CD14-positive monocyte (primary cell): ENCODE measurements at regions not wholly inside any gene's neighbourhood (a gene's known extent, or its start where the extent isn't known, plus 50 kb on each side); places are given as distances from the start of the nearest gene placed in this dataset.

Experiments
- DNase-seq, 3 donors: peaks; one replicate each; pipeline ENCODE4 v3.0.0-alpha.2; 2011 to 2022
- H2AFZ ChIP-seq: 2 replicates; pipeline ENCODE4 v1.6.0; 2012; ENCODE audit warnings: mild to moderate bottlenecking, low read depth, low read length, inconsistent platforms; ENCODE audit not compliant: insufficient read depth, poor library complexity, severe bottlenecking
- H3K27ac ChIP-seq, 2 donors: 1 replicate in 1 of 2; 2 replicates in 1 of 2; pipeline ENCODE4 v1.5.1; 2012 to 2013; ENCODE audit warnings: low read length in 2 of 2, control low read depth in 1 of 2, inconsistent platforms in 1 of 2, low read depth in 1 of 2, mild to moderate bottlenecking in 1 of 2
- H3K27me3 ChIP-seq, 2 donors: one replicate each; pipeline versions ENCODE4 v1.6.0 to v1.6.1; 2011 to 2013; ENCODE audit warnings: low read length in 2 of 2; ENCODE audit not compliant: control insufficient read depth in 2 of 2, insufficient read depth in 2 of 2
- H3K36me3 ChIP-seq, 2 donors: replicated peaks in 1 of 2; 1 replicate in 1 of 2; 2 replicates in 1 of 2; pipeline versions ENCODE4 v1.5.1 to v1.6.1; 2012 to 2013; ENCODE audit warnings: low read length in 2 of 2, control low read depth in 1 of 2, inconsistent platforms in 1 of 2, mild to moderate bottlenecking in 1 of 2; ENCODE audit not compliant: insufficient read depth in 2 of 2, control insufficient read depth in 1 of 2
- H3K4me1 ChIP-seq, 2 donors: 1 replicate in 1 of 2; 2 replicates in 1 of 2; pipeline versions ENCODE4 v1.5.1 to v1.6.1; 2012 to 2013; ENCODE audit warnings: low read length in 2 of 2, control low read depth in 1 of 2, inconsistent platforms in 1 of 2, mild to moderate bottlenecking in 1 of 2, moderate library complexity in 1 of 2; ENCODE audit not compliant: insufficient read depth in 2 of 2, control insufficient read depth in 1 of 2
- H3K4me2 ChIP-seq: replicated peaks from 2 replicates; pipeline ENCODE3; 2012; ENCODE audit warnings: low read length, moderate library complexity, mild to moderate bottlenecking; ENCODE audit not compliant: poor library complexity, severe bottlenecking; ENCODE audit errors: extremely low read depth
- H3K4me3 ChIP-seq, 3 experiments: fragments of 200-600 bp in 1 of 3; sonication (generic) in 1 of 3; replicated peaks in 1 of 3; 1 replicate in 2 of 3; 2 replicates in 1 of 3; pipeline ENCODE4 v1.5.1; 2011 to 2013; ENCODE audit warnings: low read length in 3 of 3, mild to moderate bottlenecking in 3 of 3, control low read depth in 2 of 3, low read depth in 2 of 3, inconsistent platforms in 1 of 3, moderate library complexity in 1 of 3
- H3K79me2 ChIP-seq: 2 replicates; pipeline ENCODE4 v1.6.0; 2012; ENCODE audit warnings: mild to moderate bottlenecking, control low read depth, inconsistent platforms, low read length, moderate library complexity; ENCODE audit not compliant: insufficient read depth
- H3K9ac ChIP-seq: 2 replicates; pipeline ENCODE4 v1.6.0; 2017; ENCODE audit warnings: low read length, mild to moderate bottlenecking; ENCODE audit not compliant: insufficient read depth, poor library complexity, severe bottlenecking
- H3K9me3 ChIP-seq, 2 donors: replicated peaks in 1 of 2; 1 replicate in 1 of 2; 2 replicates in 1 of 2; pipeline versions ENCODE4 v1.5.1 to v1.6.1; 2012 to 2013; ENCODE audit warnings: low read length in 2 of 2, control low read depth in 1 of 2; ENCODE audit not compliant: control insufficient read depth in 1 of 2, insufficient read depth in 1 of 2
- H4K20me1 ChIP-seq: 2 replicates; pipeline ENCODE4 v1.6.0; 2012; ENCODE audit warnings: mild to moderate bottlenecking, low read length, control low read depth, moderate library complexity; ENCODE audit not compliant: insufficient read depth
- H3K27ac Mint-ChIP-seq, 7 donors: one replicate each; pipeline ENCODE4 v1.8.0; 2020; ENCODE audit warnings: mild to moderate bottlenecking in 7 of 7, mixed read lengths in 7 of 7, moderate library complexity in 6 of 7, inconsistent platforms in 2 of 7
- H3K27me3 Mint-ChIP-seq, 3 donors: one replicate each; pipeline ENCODE4 v1.8.0; 2021 to 2022; ENCODE audit warnings: low read depth in 3 of 3, mild to moderate bottlenecking in 3 of 3, mixed read lengths in 3 of 3, moderate library complexity in 3 of 3, inconsistent platforms in 1 of 3
- H3K36me3 Mint-ChIP-seq, 2 donors: one replicate each; pipeline ENCODE4 v1.8.0; 2020; ENCODE audit warnings: mixed read lengths in 2 of 2, inconsistent platforms in 1 of 2, mild to moderate bottlenecking in 1 of 2
- H3K4me1 Mint-ChIP-seq: one replicate; pipeline ENCODE4 v1.8.0; 2020; ENCODE audit warnings: mild to moderate bottlenecking, mixed read lengths
- H3K4me3 Mint-ChIP-seq, 2 donors: one replicate each; pipeline ENCODE4 v1.8.0; 2020; ENCODE audit warnings: mild to moderate bottlenecking in 2 of 2, mixed read lengths in 2 of 2, moderate library complexity in 1 of 2
- H3K9me3 Mint-ChIP-seq, 7 donors: one replicate each; pipeline ENCODE4 v1.8.0; 2020 to 2022; ENCODE audit warnings: mixed read lengths in 7 of 7, mild to moderate bottlenecking in 6 of 7, moderate library complexity in 6 of 7, inconsistent platforms in 2 of 7
- WGBS: methylation state at CpG from one replicate; pipeline ENCODE4 v1.1.5; 2013; ENCODE audit warnings: missing lambda C conversion rate; ENCODE audit not compliant: insufficient coverage; 5-methylcytosine and 5-hydroxymethylcytosine counted together
- intact Hi-C, 2 donors: fragments of 100-400 bp; cut with micrococcal nuclease; formaldehyde crosslinking; loops; one replicate each; pipeline versions ENCODE4 v1.15.0 to v1.15.1; 2023
- TF ChIP-seq, protein P1 (sequence below): fragments of 200-600 bp; IDR thresholded peaks from one replicate; pipeline ENCODE4 v1.8.0; 2022; ENCODE audit warnings: antibody characterized with exemption, mild to moderate bottlenecking

DNA sequence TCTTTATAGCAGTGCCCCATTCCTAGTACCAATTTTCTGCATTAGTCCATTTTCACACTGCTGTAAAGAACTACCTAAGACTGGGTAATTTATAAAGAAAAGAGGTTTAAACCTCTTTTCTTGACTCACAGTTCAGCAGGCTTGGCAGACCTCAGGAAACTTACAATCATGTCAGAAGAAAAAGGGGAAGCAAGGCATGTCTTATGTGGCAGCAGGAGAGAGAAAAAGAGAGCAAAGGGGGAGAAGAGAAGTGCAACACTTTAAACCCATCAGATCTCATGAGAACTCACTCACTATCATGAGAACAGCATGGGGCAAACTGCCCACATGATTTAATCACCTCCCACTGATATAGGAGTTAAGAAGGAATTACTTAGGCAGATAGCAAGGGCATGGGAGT, 101.6 kb upstream of the PLEKHG7 start:
- no peaks in the 10 kb centered on the region for H3K4me1 ChIP-seq
- H3K9me3 Mint-ChIP-seq: peaks cover 19 to 31% (median 24%) of the 10 kb centered on the region in 7 donors
- H3K4me3 ChIP-seq: no peak overlapping the region
- peaks cover 0 to 1% of the 10 kb centered on the region in 2 donors for H3K36me3 Mint-ChIP-seq
- H3K79me2 ChIP-seq: no peaks in the 10 kb centered on the region
- peaks cover 24% of the 10 kb centered on the region for H3K4me1 Mint-ChIP-seq
- H3K4me2 ChIP-seq: no peak overlapping the region
- peak overlapping the region in 4 of 7 donors; percentile 21 to 90 (median 78) for H3K27ac Mint-ChIP-seq
- intact Hi-C loops: no loop called here
- no peaks in the 10 kb centered on the region for H3K27me3 ChIP-seq
- H3K9ac ChIP-seq: no peak overlapping the region
- H4K20me1 ChIP-seq: no peaks in the 10 kb centered on the region
- H3K9me3 ChIP-seq: peaks cover 11 to 16% of the 10 kb centered on the region in 2 donors
- no peak overlapping the region for H2AFZ ChIP-seq
- H3K36me3 ChIP-seq: no peaks in the 10 kb centered on the region
- DNase-seq: peak in 2 of 3 donors; percentile 44 to 74
- no peak overlapping the region for H3K4me3 Mint-ChIP-seq
- TF ChIP-seq, protein P1, sequence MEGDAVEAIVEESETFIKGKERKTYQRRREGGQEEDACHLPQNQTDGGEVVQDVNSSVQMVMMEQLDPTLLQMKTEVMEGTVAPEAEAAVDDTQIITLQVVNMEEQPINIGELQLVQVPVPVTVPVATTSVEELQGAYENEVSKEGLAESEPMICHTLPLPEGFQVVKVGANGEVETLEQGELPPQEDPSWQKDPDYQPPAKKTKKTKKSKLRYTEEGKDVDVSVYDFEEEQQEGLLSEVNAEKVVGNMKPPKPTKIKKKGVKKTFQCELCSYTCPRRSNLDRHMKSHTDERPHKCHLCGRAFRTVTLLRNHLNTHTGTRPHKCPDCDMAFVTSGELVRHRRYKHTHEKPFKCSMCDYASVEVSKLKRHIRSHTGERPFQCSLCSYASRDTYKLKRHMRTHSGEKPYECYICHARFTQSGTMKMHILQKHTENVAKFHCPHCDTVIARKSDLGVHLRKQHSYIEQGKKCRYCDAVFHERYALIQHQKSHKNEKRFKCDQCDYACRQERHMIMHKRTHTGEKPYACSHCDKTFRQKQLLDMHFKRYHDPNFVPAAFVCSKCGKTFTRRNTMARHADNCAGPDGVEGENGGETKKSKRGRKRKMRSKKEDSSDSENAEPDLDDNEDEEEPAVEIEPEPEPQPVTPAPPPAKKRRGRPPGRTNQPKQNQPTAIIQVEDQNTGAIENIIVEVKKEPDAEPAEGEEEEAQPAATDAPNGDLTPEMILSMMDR: no peak
- H3K27ac ChIP-seq: no peak overlapping the region
- peaks cover 0 to 3% (median 0%) of the 10 kb centered on the region in 3 donors for H3K27me3 Mint-ChIP-seq

DNA sequence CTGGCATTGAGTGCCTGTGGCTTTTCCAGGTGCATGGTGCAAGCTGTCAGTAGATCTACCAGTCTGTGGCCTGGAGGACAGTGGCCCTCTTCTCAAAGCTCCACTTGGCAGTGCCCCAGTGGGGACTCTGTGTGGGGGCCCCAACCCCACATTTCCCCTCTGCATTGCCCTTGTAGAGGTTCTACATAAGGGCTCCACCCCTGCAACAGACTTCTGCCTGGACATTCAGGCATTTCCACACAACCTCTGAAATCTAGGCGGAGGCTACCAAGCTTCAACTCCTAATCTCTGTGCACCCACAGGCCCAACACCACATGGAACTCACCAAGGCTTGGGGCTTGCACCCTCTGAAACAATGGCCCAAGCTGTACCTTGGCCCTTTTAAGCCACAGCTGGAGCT, 102.7 kb upstream of the PLEKHG7 start:
- Mint-ChIP-seq H3K27ac (peak overlapping the region in 1 of 7 donors; percentile 45), H3K9me3 (peaks cover 19 to 31% (median 24%) of the 10 kb centered on the region in 7 donors), H3K27me3 (peaks cover 0 to 3% (median 0%) of the 10 kb centered on the region in 3 donors), H3K4me1 (peaks cover 21% of the 10 kb centered on the region), H3K4me3 (no peak overlapping the region), H3K36me3 (peaks cover 0 to 1% of the 10 kb centered on the region in 2 donors)
- Histone ChIP-seq H3K4me1 (no peaks in the 10 kb centered on the region), H3K9ac (no peak overlapping the region), H3K79me2 (no peaks in the 10 kb centered on the region), H3K36me3 (no peaks in the 10 kb centered on the region), H3K4me2 (no peak overlapping the region), H4K20me1 (no peaks in the 10 kb centered on the region), H3K9me3 (peaks cover 11 to 16% of the 10 kb centered on the region in 2 donors), H3K27ac (no peak overlapping the region), H3K27me3 (no peaks in the 10 kb centered on the region), H3K4me3 (no peak overlapping the region), H2AFZ (no peak overlapping the region)
- no peak for DNase-seq
- WGBS: 91% methylated on average over 1 of the region's 1 CpG
- TF ChIP-seq, protein P1: no peak
- intact Hi-C loops: no loop called here
